ENCODE measurements at regions not wholly inside any gene's neighbourhood (a gene's known extent, or its start where the extent isn't known, plus 50 kb on each side); places are given as distances from the start of the nearest gene placed in this dataset.

DNA sequence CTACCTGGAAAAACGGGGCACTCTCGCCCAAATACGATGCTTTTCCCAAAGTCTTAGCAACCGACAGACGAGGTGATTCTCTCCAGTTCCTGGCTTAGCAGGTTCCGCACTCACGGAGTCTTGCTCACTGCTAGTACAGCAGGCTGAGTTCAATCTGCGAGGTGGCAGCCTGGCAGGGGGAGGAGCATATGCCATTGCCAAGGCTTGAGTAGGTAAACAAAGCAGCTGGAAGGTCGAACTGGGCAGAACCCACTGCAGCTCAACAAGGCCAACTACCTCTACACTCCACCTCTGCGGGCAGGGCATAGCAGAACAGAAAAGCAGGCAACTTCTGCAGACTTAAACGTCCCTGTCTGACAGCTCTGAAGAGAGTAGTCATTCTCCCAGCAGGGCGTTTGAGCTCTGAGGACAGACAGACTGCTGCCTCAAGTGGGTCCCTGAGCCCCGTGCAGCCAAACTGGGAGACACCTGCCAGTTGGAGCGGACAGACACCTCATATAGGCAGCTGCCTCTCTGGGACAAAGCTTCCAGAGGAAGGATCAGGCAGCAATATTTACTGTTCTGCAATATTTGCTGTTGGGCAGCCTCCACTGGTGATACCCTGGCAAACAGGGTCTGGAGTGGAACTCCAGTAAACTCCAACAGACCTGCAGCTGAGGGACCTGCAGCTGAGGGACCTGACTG lies 73.4 kb upstream of the CADM2 start:
- DNase-seq, result no peak

DNA sequence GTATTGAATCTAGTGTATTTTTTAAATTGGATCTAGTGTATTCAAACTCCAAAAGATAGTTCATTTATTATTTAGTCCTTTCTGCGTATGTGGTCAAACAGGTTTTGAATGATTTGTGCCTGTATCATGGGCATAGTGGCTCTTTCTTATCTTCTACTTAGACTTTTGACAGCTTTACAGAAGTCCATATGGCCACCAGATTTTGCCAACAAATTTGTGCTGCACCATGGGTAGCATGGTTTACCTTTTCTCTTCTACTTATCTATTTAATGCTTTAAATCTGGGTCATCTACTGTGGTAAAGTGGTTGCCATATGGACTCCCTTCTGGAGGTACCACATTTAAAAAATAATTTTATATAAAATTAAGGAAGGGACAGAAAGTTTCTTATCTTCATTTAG lies 66.9 kb upstream of the CADM2 start:
- DNase-seq, result no peak

DNA sequence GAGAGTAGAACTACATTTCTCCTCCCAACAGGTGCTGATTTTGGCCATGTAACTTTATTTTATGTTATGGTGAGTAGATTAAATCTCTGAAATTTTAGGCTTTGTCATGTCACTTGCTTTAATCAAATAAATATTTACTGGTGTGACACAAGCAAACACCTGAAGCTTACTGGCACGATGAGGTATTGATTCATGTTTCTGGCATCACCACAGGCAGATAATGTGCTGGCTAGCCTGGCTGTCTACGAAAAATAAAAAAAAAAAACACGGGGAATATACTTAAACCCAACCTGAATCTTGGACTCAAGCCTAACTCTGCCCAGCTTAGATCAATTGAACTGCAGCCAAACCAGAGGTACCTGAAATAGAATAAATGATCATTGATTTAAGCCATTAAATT lies 65.6 kb upstream of the CADM2 start:
- DNase-seq, result no peak

DNA sequence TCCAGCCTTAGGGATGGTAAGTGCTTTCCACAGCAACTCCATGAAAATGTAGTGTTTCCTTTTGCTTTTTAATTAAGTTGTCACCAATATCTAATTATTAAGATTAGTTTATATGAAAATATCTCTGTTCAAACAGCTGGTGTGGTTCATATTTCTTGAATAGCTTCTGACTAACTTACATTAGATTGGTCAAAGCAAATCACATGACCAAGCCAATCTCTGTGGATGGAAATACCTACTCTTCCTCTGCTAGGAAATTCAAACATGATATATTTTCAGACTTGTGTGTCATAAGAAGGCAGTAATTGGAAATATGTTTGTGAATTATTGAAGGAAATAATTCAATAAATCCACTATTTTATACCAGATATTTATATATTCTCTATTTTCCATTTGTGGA lies 54.6 kb upstream of the CADM2 start:
- DNase-seq, result no peak

DNA sequence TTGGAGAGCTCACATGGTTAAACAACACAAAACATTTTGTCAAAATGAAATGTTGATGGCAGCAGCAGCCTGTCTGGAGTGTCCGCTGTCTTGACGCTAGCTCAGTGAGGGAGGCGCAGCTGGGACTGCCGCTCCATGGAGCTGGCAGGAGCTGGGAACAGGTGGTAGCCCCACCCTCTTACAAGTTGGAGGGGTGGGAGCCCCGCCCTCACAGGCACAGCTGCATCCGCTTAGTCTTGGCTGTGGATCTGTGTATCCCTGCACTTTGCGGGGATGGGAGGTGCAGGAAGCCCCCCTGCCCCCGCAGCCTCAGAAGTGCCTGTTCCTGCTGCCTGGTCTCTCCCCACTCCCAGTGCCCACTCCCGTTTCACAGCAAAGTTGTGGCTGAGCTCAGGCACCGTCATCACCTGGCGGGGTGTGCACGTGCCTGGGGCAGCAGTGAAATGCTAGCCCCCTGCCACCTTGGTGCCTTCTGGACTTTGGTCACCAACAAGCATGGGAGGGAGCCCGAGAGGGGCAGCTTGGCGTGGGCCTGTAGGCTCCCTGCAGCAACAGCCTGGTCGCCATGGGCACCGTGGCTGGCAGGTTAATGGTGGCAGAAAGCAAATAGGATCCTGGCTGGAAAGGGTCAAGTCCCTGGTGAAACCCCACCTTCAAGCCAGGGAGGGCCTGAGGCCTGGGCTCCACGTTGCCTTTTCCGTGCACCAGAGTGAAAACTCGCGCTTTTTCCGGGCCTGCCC lies 53.8 kb upstream of the CADM2 start:
- no peak for DNase-seq

DNA sequence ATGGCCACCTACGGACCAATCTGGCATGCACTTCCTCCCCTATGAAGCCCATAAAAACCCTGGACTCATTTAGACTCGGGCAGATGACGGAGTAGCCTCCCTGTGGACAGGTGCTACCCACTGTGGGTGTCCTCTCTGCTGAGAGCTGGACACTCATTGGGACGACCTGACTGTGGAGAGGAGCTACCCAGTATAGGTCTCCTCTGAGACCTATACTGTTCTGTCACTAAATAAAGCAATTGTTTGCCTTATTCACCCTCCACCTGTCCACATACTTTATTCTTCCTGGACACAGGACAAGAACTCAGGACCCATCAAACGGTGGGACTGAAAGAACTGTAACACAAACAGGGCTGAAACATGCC lies 53.3 kb upstream of the CADM2 start:
- no peak for DNase-seq

DNA sequence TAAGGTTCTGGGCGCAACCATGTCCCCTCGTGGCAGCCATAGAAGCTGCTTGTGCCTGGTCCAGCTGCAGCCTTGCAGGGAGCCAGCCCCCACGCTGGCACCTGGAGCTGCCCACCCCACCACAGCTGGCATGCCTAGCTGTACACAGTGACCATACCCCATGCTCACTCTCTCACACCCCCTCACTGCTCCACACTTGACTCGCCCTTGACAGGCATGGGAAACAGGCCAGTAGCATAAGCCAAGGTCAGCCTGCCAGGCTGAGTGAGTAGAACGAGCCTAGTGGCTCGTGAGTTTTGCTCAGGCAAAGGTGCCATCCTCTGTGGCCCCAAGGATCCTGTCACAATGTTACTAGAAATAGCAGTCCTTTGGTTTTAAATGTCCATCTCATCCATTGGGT lies 52.7 kb upstream of the CADM2 start:
- DNase-seq, result no peak

Measured in NCI-H526 treated with DMSO at 0.1 percent for 48 hours (cell line).